ENCODE measurements at regions not wholly inside any gene's neighbourhood (a gene's known extent, or its start where the extent isn't known, plus 50 kb on each side); places are given as distances from the start of the nearest gene placed in this dataset.

DNA sequence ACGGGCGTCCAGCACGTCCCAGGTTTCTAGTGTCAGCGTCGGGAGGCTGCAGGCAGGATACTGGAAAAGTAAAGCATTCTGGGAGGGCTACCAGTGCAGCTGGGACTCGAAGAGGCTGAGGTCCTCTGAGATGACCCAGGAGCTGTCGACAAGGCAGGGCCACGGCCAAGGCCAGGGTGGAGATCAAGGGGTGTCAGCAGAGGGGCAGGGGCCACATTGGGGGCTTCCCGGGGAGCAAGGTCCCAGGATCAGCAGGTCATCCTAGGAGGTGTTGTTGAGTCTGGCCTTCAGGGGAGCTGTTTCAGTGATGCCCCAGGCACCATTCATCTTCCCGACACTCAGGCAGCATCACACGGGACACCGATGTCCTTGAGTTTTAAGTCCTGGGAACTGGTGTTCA is 377.8 kb upstream of the SFSWAP start:
- in situ Hi-C loops (cut with MboI; ENCODE audit: low sequenced_read_pairs) (no loop called here), dilution Hi-C loops (cut with HindIII; ENCODE audit: low sequenced_read_pairs, unreplicated experiment) (no loop called here), intact Hi-C loops (cut with micrococcal nuclease) (no loop called here)
- Histone ChIP-seq H3K4me2 (ENCODE audit: low read depth, low read length) (no peak overlapping the region), H2BK15ac (ENCODE audit: low read depth, low read length) (no peak overlapping the region), H2AFZ (replicated peaks; ENCODE audit: low read length, poor library complexity) (no peak overlapping the region), H4K91ac (ENCODE audit: insufficient read depth, low read depth, low read length) (no peak overlapping the region), H2BK20ac (ENCODE audit: low read depth, low read length) (no peak overlapping the region), H3K9ac (ENCODE audit: low read depth, low read length) (no peak overlapping the region), H3K9me1 (ENCODE audit: insufficient read depth, low read length) (no peaks in the 10 kb centered on the region), H2AK9ac (replicated peaks; ENCODE audit: low read depth, low read length, poor library complexity) (no peak overlapping the region), H3K18ac (ENCODE audit: low read depth, low read length) (no peak overlapping the region), H3K36me3 (ENCODE audit: control insufficient read depth, insufficient read depth, low read length) (no peaks in the 10 kb centered on the region), H2AK5ac (ENCODE audit: low read depth, low read length) (no peak overlapping the region), H3K14ac (replicated peaks; ENCODE audit: low read depth, low read length) (no peak overlapping the region), H4K8ac (ENCODE audit: low read depth in 2 of 2, low read length in 2 of 2) (no peak overlapping the region), H2BK5ac (ENCODE audit: low read depth, low read length, poor library complexity, severe bottlenecking) (no peak overlapping the region), H3K56ac (ENCODE audit: extremely low read depth, insufficient read depth, low read length) (no peak overlapping the region), H3K4me1 (ENCODE audit: control insufficient read depth, insufficient read depth, low read length) (no peaks in the 10 kb centered on the region), H3K27me3 (ENCODE audit: control insufficient read depth, insufficient read depth, low read length) (no peaks in the 10 kb centered on the region), H3K4ac (ENCODE audit: low read depth, low read length) (no peak overlapping the region), H3K27ac (ENCODE audit: insufficient read depth, low read length) (no peak overlapping the region), H3K9me3 (ENCODE audit: control insufficient read depth, insufficient read depth, low read length) (peaks cover 8% of the 10 kb centered on the region; the same call in 1 of the 2 replicates), H3K79me1 (ENCODE audit: low read depth in 1 of 2, low read length in 2 of 2) (no peaks in the 10 kb centered on the region), H3K23ac (ENCODE audit: low read depth, low read length) (no peak overlapping the region), H2BK120ac (ENCODE audit: low read depth, low read length) (no peak overlapping the region), H4K5ac (ENCODE audit: low read depth, low read length) (no peak overlapping the region), H4K20me1 (ENCODE audit: insufficient read depth, low read length) (no peaks in the 10 kb centered on the region), H3K4me3 (ENCODE audit: insufficient read depth, low read depth, low read length) (no peak overlapping the region)
- 40% methylated on average over 1 of the region's 12 CpGs; no CpG with 5 or more reads in 1 of the 2 experiments for WGBS, 2 experiments (ENCODE audit: extremely low coverage in 2 of 2, insufficient read length in 1 of 2)
- TF ChIP-seq MXI1 (IDR thresholded peaks at IDR 0.05; ENCODE audit: borderline replicate concordance, low read depth, low read length), result no peak
- TF ChIP-seq CTCF (conservative IDR thresholded peaks at IDR 0.05; ENCODE audit: low read depth, low read length), result no peak
- TF ChIP-seq RFX5 (IDR thresholded peaks at IDR 0.05; ENCODE audit: low read depth, low read length), result no peak
- TF ChIP-seq BHLHE40 (IDR thresholded peaks at IDR 0.05; ENCODE audit: low read depth, low read length), result no peak
- no peak for TF ChIP-seq RAD21 (IDR thresholded peaks at IDR 0.05; ENCODE audit: low read length)
- no peak for TF ChIP-seq FOS (IDR thresholded peaks at IDR 0.05; ENCODE audit: low read depth, low read length)
- TF ChIP-seq MAFK (IDR thresholded peaks at IDR 0.05; ENCODE audit: low read depth, low read length), result no peak
- no peak for TF ChIP-seq MAZ (IDR thresholded peaks at IDR 0.05; ENCODE audit: borderline replicate concordance, low read depth, low read length)
- TF ChIP-seq CHD1 (IDR thresholded peaks at IDR 0.05; ENCODE audit: low read depth, low read length), result no peak
- TF ChIP-seq, protein P1, sequence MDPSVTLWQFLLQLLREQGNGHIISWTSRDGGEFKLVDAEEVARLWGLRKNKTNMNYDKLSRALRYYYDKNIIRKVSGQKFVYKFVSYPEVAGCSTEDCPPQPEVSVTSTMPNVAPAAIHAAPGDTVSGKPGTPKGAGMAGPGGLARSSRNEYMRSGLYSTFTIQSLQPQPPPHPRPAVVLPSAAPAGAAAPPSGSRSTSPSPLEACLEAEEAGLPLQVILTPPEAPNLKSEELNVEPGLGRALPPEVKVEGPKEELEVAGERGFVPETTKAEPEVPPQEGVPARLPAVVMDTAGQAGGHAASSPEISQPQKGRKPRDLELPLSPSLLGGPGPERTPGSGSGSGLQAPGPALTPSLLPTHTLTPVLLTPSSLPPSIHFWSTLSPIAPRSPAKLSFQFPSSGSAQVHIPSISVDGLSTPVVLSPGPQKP (IDR thresholded peaks at IDR 0.05; ENCODE audit: borderline replicate concordance, low read depth, low read length), result no peak
- TF ChIP-seq USF2 (IDR thresholded peaks at IDR 0.05; ENCODE audit: low read depth, low read length), result no peak
- no peak for TF ChIP-seq POLR2A (IDR thresholded peaks at IDR 0.05; ENCODE audit: low read depth, low read length)
- no peak for TF ChIP-seq NFE2L2 (IDR thresholded peaks at IDR 0.05; ENCODE audit: low read depth, low read length)
- no peak for TF ChIP-seq CEBPB (IDR thresholded peaks at IDR 0.05; ENCODE audit: low read depth, low read length)
- TF ChIP-seq RCOR1 (IDR thresholded peaks at IDR 0.05; ENCODE audit: insufficient replicate concordance, low read length), result no peak
- no peak for TF ChIP-seq SMC3 (IDR thresholded peaks at IDR 0.05; ENCODE audit: low read depth, low read length)
- no TSS peak for BruUV-seq (replicated peaks)
- ChIA-PET CTCF (no interaction called here), POLR2A (ENCODE audit: unreplicated experiment) (no interaction called here)
- DNase-seq, result no peak
- no peak for ATAC-seq (ENCODE audit: low read depth)

All from IMR-90 (cell line).